Stimulated activated CD4-positive, alpha-beta T cell treated with anti-CD3 and anti-CD28 coated beads, Interleukin-1b, Interleukin-23, amount 100 ng/mL, for 1 hour (primary cell): ENCODE measurements at regions not wholly inside any gene's neighbourhood (a gene's known extent, or its start where the extent isn't known, plus 50 kb on each side); places are given as distances from the start of the nearest gene placed in this dataset.

Experiments
- DNase-seq, 2 donors: peaks; one replicate each; pipeline ENCODE4 v3.0.0-alpha.2; 2020; ENCODE audit warnings: low read depth in 2 of 2

GRCh38 chr18:78589916-78590437 is 389.6 kb upstream of the SALL3 start:
- DNase-seq, result no peak

- DNase-seq, result no peak
Observed at GRCh38 chr18:78595453-78595852, 384.2 kb upstream of the SALL3 start.

- no peak for DNase-seq
Observed at GRCh38 chr18:78595924-78596573, 383.6 kb upstream of the SALL3 start.

- no peak for DNase-seq
Observed at GRCh38 chr18:78596794-78597345, 382.7 kb upstream of the SALL3 start.

- DNase-seq, result no peak
Observed at GRCh38 chr18:78601349-78601748, 378.3 kb upstream of the SALL3 start.

- DNase-seq, result no peak
Observed at GRCh38 chr18:78601923-78602322, 377.7 kb upstream of the SALL3 start.

- DNase-seq, result no peak
Observed at GRCh38 chr18:78602430-78602829, 377.2 kb upstream of the SALL3 start.

GRCh38 chr18:78603102-78603983 is 376.3 kb upstream of the SALL3 start:
- DNase-seq, result no peak

GRCh38 chr18:78605255-78605654 is 374.4 kb upstream of the SALL3 start:
- no peak for DNase-seq

- no peak for DNase-seq
Observed at GRCh38 chr18:78607221-78607620, 372.4 kb upstream of the SALL3 start.

GRCh38 chr18:78607784-78608183 is 371.8 kb upstream of the SALL3 start:
- no peak for DNase-seq

GRCh38 chr18:78610179-78610578 is 369.4 kb upstream of the SALL3 start:
- DNase-seq, result no peak

- no peak for DNase-seq
Observed at GRCh38 chr18:78611201-78611800, 368.3 kb upstream of the SALL3 start.

- no peak for DNase-seq
Observed at GRCh38 chr18:78611869-78612268, 367.7 kb upstream of the SALL3 start.

GRCh38 chr18:78612318-78612717 is 367.3 kb upstream of the SALL3 start:
- no peak for DNase-seq

GRCh38 chr18:78612801-78613200 is 366.8 kb upstream of the SALL3 start:
- DNase-seq, result no peak

- no peak for DNase-seq
Observed at GRCh38 chr18:78618726-78619125, 360.9 kb upstream of the SALL3 start.

- DNase-seq, result no peak
Observed at GRCh38 chr18:78619854-78620253, 359.8 kb upstream of the SALL3 start.

GRCh38 chr18:78620326-78620725 is 359.3 kb upstream of the SALL3 start:
- no peak for DNase-seq

- no peak for DNase-seq
Observed at GRCh38 chr18:78621141-78621755, 358.4 kb upstream of the SALL3 start.

GRCh38 chr18:78622251-78622906 is 357.2 kb upstream of the SALL3 start:
- no peak for DNase-seq
